ENCODE measurements at regions not wholly inside any gene's neighbourhood (a gene's known extent, or its start where the extent isn't known, plus 50 kb on each side); places are given as distances from the start of the nearest gene placed in this dataset.
"Not testable (repeated sequence)": the region's sequence is repeated elsewhere in the genome, so short reads cannot be mapped to it uniquely, and the experiment has no call there.

- ATAC-seq, result no peak
Measured at GRCh38 chr1:43041591-43041990, 82.9 kb upstream of the SLC2A1 start.

DNA sequence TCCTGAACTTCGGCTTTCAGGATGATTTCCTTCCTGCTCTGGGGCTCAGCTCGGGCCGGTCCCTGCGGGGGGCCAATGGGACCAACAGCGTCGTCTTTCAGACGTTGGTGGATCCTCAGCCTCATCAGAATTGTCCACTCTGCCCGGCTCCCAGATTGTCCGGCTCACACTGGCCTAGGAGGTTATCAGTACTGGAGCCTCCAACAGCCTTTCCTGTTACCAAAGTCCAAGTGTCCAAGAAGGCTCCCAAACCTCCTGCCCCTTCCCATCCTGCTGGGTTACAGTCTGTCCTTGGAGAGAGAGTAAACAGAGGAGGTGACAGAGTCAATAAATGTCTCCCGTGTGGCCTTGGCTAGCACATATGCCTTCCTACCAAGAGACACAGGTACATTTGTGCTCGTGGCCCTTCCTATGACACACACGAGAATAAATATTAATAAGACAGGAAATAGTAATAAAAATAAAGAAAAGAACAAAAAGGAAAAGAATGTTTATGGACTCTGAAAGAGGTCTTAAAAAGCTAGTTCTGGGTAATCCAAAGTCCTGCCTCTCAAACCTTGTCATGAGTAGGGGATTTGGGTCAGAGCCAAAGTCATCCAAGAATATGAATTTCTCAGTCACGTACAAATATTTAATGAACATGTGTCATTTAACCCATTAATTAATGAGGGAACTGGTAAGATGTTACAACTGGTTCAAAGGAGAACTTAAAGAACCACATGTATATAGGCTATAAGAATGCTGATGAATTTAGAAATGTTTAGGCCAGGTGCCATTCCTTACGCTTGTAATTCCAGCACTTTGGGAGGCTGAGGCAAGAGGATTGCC lies 80.8 kb upstream of the SLC2A1 start:
- no peak for ATAC-seq

DNA sequence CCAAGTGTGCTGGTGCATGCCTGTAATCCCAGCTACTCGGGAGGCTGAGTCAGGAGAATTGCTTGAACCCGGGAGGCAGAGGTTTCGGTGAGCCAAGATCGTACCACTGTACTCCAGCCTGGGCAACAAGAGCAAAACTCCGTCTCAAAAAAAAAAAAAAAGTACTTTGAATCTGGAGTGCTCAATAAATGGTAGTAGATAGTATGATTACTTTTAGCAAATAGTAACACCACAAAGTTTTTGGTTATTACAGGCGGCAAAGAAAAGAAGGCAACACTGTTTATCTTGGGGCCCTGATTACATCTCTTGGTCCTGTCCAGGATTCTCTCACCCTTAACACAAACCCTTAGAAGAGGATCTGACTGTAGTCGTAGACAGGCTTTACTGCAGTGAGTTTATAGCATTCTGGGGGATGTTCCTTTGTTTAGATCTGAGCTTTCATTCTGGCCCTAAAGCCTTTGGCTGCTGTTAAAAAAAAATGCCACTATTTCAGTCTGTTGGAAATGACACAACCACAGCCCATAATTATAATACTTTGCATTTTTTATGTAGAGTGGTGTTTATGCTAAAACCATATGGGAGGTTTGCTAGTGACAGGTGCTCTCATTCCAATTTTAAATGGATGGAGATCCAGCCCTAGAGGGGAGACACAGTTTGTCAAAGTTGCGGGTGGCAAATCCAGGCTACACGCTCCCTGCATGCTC lies 79.7 kb upstream of the SLC2A1 start:
- no peak for ATAC-seq

- no peak for ATAC-seq
Measured at GRCh38 chr1:43037466-43037865, 78.8 kb upstream of the SLC2A1 start.

DNA sequence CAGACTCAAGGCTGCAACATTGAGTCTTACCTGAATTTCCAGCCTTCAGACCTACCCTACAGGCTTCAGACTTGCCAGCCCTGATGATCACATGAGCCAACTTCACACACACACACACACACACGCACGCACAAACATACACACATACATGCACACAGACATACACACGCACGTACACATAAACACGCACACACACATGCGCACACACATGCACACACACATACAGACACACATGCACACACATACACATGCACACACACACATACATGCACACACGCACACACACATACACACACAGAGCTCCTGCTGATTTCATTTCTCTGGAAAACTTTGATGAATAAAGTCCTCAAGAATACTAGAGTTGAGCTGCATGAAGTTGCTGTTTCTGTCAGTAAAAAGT lies 78.3 kb upstream of the SLC2A1 start:
- ATAC-seq, result peak; percentile 41

DNA sequence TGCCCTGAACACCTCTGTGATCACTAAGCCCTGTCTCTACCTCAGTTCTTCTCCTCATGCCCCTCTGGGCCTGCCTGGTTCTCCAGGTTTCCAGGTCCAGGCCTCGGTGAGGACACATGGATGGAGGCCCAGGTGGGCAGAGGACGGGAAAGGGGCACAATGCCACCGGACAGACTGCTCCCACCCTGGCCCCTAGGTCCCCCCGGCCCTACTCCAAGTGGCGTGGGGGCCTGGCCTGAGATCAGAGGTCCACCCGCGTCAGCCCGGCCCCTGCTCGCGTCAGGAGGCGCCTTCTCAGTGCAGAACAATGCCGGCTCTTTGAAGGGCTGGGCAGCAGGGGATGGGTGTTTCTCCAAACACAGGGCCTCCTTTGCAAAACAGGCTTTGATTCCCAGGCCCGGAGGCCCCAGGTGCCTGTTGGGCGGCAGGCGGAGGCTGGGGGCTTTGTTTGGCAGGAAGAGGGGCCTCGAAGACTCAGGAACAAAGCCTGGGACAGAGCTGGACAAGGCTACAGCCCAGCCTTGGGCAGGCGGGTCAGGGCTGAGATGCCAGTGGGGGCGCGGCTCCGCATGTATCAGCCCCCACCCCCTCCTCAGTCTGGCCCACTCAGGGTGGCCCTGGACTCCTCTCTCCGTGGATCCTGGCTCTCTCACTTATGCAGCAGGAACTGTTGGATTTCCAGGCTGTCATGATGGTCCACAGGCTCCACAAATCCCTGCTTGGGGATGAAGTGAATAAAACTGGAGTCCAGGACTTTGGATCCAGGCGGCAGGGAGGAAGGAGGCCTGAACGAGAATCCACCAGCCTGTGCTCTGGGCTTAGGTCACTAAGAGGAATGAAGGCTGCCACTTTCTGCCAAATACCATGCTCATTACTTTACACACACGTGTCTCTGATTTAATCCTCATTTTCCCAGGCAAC lies 77.4 kb upstream of the SLC2A1 start:
- no peak for ATAC-seq

- ATAC-seq, result no peak
Measured at GRCh38 chr1:43034778-43035177, 76.1 kb upstream of the SLC2A1 start.

DNA sequence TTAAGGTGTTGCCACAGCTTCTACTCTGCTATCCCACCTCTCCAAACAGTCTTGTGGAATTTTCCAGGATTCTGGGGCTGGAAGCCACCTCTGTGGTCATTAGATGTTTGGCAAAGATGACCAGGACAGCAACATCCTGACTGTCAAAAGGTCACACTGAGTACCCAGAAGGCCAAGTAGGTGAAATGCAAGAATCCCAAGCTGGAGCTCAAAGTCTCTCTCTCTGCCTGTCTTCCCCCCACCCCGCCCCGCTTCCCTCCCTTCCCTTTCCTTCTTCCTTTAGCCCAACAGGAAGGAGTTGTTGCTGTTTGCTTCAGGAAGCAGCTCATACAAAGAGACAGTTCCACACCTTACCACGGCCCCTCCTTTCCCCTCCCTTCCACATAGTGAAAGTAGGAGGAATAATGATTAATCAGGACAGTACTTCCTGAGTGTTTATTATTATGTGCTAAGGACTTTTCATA lies 75.6 kb upstream of the SLC2A1 start:
- ATAC-seq, result peak; percentile 78

DNA sequence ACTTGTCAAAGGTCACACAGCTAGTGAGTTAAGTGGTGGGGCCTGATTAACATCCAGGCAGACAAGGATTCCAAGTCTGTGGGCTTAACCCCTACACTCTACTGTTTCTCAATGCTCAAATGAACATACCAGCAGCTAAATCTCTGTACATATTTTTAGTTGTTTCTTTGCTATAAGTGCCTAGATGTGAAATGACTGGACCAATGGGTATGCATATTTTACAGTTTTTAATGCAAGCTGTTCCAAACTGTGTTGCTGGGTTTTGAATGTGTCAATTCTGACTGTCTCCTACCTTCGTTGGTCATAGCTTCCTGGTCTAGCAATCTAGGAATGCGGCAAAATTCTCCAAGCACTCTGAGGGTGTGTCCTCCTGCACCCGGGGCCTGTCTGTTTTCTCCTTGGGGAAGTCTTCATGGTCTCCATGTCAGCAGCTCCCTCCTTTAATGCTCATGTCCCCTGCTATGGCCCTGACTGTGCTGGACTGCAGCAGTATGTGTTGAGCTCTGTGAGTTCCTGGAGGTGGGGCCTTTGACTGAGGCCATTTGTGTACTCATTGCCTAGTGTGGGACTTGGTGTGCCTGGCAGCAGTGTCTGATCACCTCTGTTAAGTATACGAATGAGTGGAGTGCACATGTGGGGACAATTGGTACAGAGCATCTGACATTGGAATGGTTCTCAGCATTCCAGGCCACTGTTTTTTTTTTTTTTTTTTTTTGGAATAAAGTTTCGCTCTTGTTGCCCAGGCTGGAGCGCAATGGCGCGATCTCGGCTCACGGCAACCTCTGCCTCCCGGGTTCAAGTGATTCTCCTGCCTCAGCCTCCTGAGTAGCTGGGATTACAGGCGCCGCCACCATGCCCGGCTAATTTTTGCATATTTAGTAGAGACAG lies 72.9 kb upstream of the SLC2A1 start:
- ATAC-seq, result peak; percentile 49

DNA sequence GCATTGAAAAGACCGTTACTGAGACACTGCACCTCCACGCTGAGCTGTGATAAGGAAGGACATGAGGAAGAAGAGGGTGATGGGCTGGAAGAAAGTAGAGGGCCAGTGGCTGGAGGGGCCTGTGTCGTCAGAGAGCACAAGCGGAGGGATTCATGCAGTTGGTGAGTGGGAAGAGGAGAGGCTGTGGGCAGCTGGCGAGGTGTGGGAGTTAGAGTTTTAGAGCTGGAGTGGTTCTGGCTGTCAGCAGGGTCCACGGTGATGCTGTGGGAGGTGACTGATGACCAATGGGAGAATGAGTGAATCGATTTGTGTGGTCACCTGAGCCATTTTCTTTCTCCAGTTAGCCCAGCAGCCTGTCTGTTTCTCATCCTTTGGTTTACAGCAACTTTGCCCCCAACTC lies 66.2 kb upstream of the SLC2A1 start:
- ATAC-seq, result no peak

- ATAC-seq, result peak; percentile 94
Measured at GRCh38 chr1:43021547-43022474, 63.1 kb upstream of the SLC2A1 start.

GRCh38 chr1:43019226-43019625 lies 60.6 kb upstream of the SLC2A1 start:
- ATAC-seq, result no peak

DNA sequence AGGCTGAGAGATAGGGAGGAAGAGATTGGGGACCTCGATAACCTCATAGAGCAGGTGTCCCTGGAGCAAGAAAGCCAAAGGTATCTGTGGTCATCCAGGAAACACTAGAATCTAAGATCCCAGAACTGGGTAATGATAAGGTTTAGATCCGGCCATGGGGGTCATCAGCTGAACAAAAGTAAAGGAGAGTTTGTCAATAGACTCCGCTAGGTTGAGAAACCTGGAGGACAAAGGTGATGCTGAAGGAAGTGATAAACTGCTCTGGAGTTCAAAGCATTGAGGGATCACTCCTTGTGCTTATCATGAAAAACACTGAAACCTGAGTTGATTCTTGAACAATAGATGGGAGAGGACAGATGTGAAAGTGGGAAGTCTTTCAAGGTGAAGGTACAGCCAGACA lies 59.5 kb upstream of the SLC2A1 start:
- no peak for ATAC-seq

DNA sequence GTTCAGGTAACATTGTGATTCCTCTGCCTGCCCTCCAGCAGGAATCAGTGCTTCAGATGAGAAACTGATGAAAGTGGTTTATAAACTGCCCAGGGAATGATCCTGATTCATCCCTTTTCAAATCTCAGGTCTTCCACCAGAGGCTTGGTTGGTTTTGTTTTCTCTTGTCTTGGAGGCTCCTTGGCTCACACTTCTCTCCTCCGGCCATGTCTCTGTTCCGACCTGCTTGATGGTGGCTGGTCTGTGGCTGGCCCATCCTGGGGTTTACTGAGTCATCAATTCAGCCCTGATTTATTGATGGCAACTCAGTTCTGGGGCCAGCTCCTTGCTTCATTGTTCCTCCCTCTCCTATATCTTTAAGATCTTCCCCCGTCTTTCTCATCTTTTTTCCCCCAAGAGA lies 56.6 kb upstream of the SLC2A1 start:
- peak; percentile 78 for ATAC-seq

- ATAC-seq, result not testable (repeated sequence)
Measured at GRCh38 chr1:43014579-43014978, 55.9 kb upstream of the SLC2A1 start.

- ATAC-seq, result no peak
Measured at GRCh38 chr1:43011020-43011419, 52.4 kb upstream of the SLC2A1 start.

DNA sequence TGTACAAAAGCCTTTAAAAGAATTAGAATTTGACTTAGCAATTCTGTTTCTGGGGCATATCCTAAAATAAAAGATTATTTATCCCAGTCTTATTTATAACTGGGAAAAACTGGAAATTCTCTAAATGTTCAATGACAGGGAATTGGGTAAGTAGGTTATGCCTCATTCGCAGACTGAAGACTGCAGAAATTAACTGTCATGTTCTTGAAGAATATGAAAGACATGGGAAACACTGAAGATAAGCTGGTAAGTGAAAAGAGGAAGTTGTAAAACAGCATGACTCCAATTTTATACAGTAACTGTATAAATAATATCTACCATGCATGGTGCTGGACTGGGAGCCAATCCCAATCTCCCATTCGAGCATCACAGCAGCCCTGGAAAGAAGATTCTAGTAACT lies 50.6 kb upstream of the SLC2A1 start:
- ATAC-seq, result no peak

GRCh38 chr1:43008115-43009060 lies 49.7 kb upstream of the SLC2A1 start:
- peak; percentile 14 for ATAC-seq

All from esophagus mucosa (tissue), 1 donor.